ENCODE measurements at regions not wholly inside any gene's neighbourhood (a gene's known extent, or its start where the extent isn't known, plus 50 kb on each side); places are given as distances from the start of the nearest gene placed in this dataset.
"Not testable (repeated sequence)": the region's sequence is repeated elsewhere in the genome, so short reads cannot be mapped to it uniquely, and the experiment has no call there.

GRCh38 chr6:168849459-168849858 lies 404.2 kb downstream of the THBS2 start:
- no TSS peak for BruUV-seq (replicated peaks)
- Mint-ChIP-seq H3K4me1 (ENCODE audit: low read depth, unreplicated experiment) (no peaks in the 10 kb centered on the region), H3K27ac (ENCODE audit: unreplicated experiment) (no peak overlapping the region), H3K4me3 (ENCODE audit: unreplicated experiment) (no peak overlapping the region), H3K27me3 (ENCODE audit: insufficient read depth, unreplicated experiment) (no peaks in the 10 kb centered on the region), H3K36me3 (ENCODE audit: insufficient read depth, unreplicated experiment) (no peaks in the 10 kb centered on the region), H3K9me3 (ENCODE audit: unreplicated experiment) (no peaks in the 10 kb centered on the region)
- no peaks in the 10 kb centered on the region for H3K27me3 ChIP-seq (replicated peaks; ENCODE audit: control insufficient read depth, insufficient read depth, low read length)
- H3K9me3 ChIP-seq, result no peaks in the 10 kb centered on the region; the same call in 1 of the 2 replicates
- no peak for TF ChIP-seq CTCF (IDR thresholded peaks at IDR 0.05; ENCODE audit: insufficient read depth in 1 of 2, low read depth in 1 of 2, low read length in 1 of 2, severe bottlenecking in 1 of 2, unreplicated experiment in 1 of 2)
- no peak overlapping the region for H3K4me3 ChIP-seq (ENCODE audit: low read depth, low read length)
- DNase-seq, result no peak
- ChIA-PET CTCF (no interaction called here), POLR2A (no interaction called here)
- H3K36me3 ChIP-seq (ENCODE audit: control insufficient read depth, insufficient read depth, low read length), result no peaks in the 10 kb centered on the region
- intact Hi-C loops (cut with micrococcal nuclease; ENCODE audit: unreplicated experiment), result no loop called here
- 0 out of 2 replicates have a peak, but pooled peaks cover 4% of the 10 kb centered on the region for H3K4me1 ChIP-seq

DNA sequence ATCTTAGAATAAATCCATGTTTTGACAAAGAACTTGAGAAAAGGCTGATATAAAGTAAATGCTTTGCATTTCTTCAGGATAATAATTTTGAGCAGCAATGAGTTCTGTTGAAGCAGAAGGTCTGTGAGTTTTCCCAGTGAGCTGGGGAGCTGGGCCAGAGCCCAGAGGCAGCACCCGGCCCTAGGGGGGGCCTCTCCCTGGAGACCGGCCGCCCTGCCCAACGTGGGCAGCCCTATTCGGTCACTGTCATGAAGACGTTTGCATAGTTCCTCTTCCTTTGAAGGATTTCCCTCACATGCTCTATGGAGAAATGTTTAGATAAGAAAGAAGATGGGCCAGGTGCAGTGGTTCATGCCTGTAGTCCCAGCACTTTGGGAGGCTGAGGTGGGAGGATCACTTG lies 404.8 kb downstream of the THBS2 start:
- Mint-ChIP-seq H3K4me1 (ENCODE audit: low read depth, unreplicated experiment) (no peaks in the 10 kb centered on the region), H3K9me3 (ENCODE audit: unreplicated experiment) (no peaks in the 10 kb centered on the region), H3K27ac (ENCODE audit: unreplicated experiment) (no peak overlapping the region), H3K36me3 (ENCODE audit: insufficient read depth, unreplicated experiment) (no peaks in the 10 kb centered on the region), H3K4me3 (ENCODE audit: unreplicated experiment) (no peak overlapping the region), H3K27me3 (ENCODE audit: insufficient read depth, unreplicated experiment) (no peaks in the 10 kb centered on the region)
- no peak for TF ChIP-seq CTCF (IDR thresholded peaks at IDR 0.05; ENCODE audit: insufficient read depth in 1 of 2, low read depth in 1 of 2, low read length in 1 of 2, severe bottlenecking in 1 of 2, unreplicated experiment in 1 of 2)
- Histone ChIP-seq H3K4me1 (0 out of 2 replicates have a peak, but pooled peaks cover 4% of the 10 kb centered on the region), H3K9me3 (no peaks in the 10 kb centered on the region; the same call in 1 of the 2 replicates), H3K27me3 (replicated peaks; ENCODE audit: control insufficient read depth, insufficient read depth, low read length) (no peaks in the 10 kb centered on the region), H3K4me3 (ENCODE audit: low read depth, low read length) (no peak overlapping the region), H3K36me3 (ENCODE audit: control insufficient read depth, insufficient read depth, low read length) (no peaks in the 10 kb centered on the region)
- BruUV-seq (replicated peaks), result no TSS peak
- intact Hi-C loops (cut with micrococcal nuclease; ENCODE audit: unreplicated experiment), result no loop called here
- DNase-seq, result no peak
- ChIA-PET POLR2A (no interaction called here), CTCF (no interaction called here)

- no peak for DNase-seq
- intact Hi-C loops (cut with micrococcal nuclease; ENCODE audit: unreplicated experiment), result no loop called here
- Histone ChIP-seq H3K4me3 (ENCODE audit: low read depth, low read length) (no peak overlapping the region), H3K9me3 (no peaks in the 10 kb centered on the region), H3K4me1 (no peaks in the 10 kb centered on the region), H3K27me3 (replicated peaks; ENCODE audit: control insufficient read depth, insufficient read depth, low read length) (no peaks in the 10 kb centered on the region), H3K36me3 (ENCODE audit: control insufficient read depth, insufficient read depth, low read length) (no peaks in the 10 kb centered on the region)
- ChIA-PET CTCF (no interaction called here), POLR2A (no interaction called here)
- Mint-ChIP-seq H3K4me3 (ENCODE audit: unreplicated experiment) (no peak overlapping the region), H3K4me1 (ENCODE audit: low read depth, unreplicated experiment) (no peaks in the 10 kb centered on the region), H3K27me3 (ENCODE audit: insufficient read depth, unreplicated experiment) (peaks cover 3% of the 10 kb centered on the region), H3K36me3 (ENCODE audit: insufficient read depth, unreplicated experiment) (no peaks in the 10 kb centered on the region), H3K27ac (ENCODE audit: unreplicated experiment) (no peak overlapping the region), H3K9me3 (ENCODE audit: unreplicated experiment) (no peaks in the 10 kb centered on the region)
- BruUV-seq (replicated peaks), result no TSS peak
- TF ChIP-seq CTCF (IDR thresholded peaks at IDR 0.05; ENCODE audit: insufficient read depth in 1 of 2, low read depth in 1 of 2, low read length in 1 of 2, severe bottlenecking in 1 of 2, unreplicated experiment in 1 of 2), result no peak
Measured at GRCh38 chr6:168844821-168845609, 404.0 kb downstream of the SMOC2 start.

GRCh38 chr6:168842632-168843212 lies 401.7 kb downstream of the SMOC2 start:
- peaks cover 11% of the 10 kb centered on the region for H3K9me3 Mint-ChIP-seq (ENCODE audit: unreplicated experiment)
- H3K4me3 ChIP-seq (ENCODE audit: low read depth, low read length); DNase-seq; H3K36me3 Mint-ChIP-seq (ENCODE audit: insufficient read depth, unreplicated experiment); CTCF ChIA-PET; H3K36me3 ChIP-seq (ENCODE audit: control insufficient read depth, insufficient read depth, low read length); H3K27ac Mint-ChIP-seq (ENCODE audit: unreplicated experiment); BruUV-seq (replicated peaks); H3K4me1 ChIP-seq; H3K4me3 Mint-ChIP-seq (ENCODE audit: unreplicated experiment); H3K4me1 Mint-ChIP-seq (ENCODE audit: low read depth, unreplicated experiment); H3K27me3 Mint-ChIP-seq (ENCODE audit: insufficient read depth, unreplicated experiment); H3K27me3 ChIP-seq (replicated peaks; ENCODE audit: control insufficient read depth, insufficient read depth, low read length); POLR2A ChIA-PET; intact Hi-C loops (cut with micrococcal nuclease; ENCODE audit: unreplicated experiment); H3K9me3 ChIP-seq: not testable (repeated sequence)
